ENCODE measurements at regions not wholly inside any gene's neighbourhood (a gene's known extent, or its start where the extent isn't known, plus 50 kb on each side); places are given as distances from the start of the nearest gene placed in this dataset.

- Mint-ChIP-seq H3K36me3 (no peaks in the 10 kb centered on the region), H3K27ac (no peak overlapping the region), H3K4me3 (no peak overlapping the region), H3K9me3 (peaks cover 0 to 17% (median 5%) of the 10 kb centered on the region in 8 donors), H3K27me3 (peaks cover 21 to 24% of the 10 kb centered on the region in 2 donors), H3K4me1 (no peaks in the 10 kb centered on the region)
- H3K36me3 ChIP-seq (ENCODE audit: insufficient read depth, low read length) = no peaks in the 10 kb centered on the region
- POLR2A ChIA-PET (ENCODE audit: partially characterized antibody) = no interaction called here
- no peak overlapping the region for H3K4me3 ChIP-seq (ENCODE audit: low read length in 2 of 2)
- H3K9me3 ChIP-seq (ENCODE audit: control insufficient read depth in 1 of 2, low read length in 2 of 2) = no peaks in the 10 kb centered on the region
- intact Hi-C loops (cut with micrococcal nuclease) = no loop called here
- H3K27me3 ChIP-seq (ENCODE audit: insufficient read depth, low read length) = peaks cover 5% of the 10 kb centered on the region
- no peak overlapping the region for H3K27ac ChIP-seq (ENCODE audit: low read depth, low read length)
- CTCF ChIA-PET (ENCODE audit: partially characterized antibody) = interaction anchor here (0.7 kb wide), 1 partner anchor 106 kb away, joined by 3 read pairs; no protein-coding TSS in a partner anchor
- no peak for DNase-seq
- no peaks in the 10 kb centered on the region for H3K4me1 ChIP-seq (ENCODE audit: insufficient read depth, low read length)
These were observed 64.5 kb downstream of the C11orf91 start for GRCh38 chr11:33636104-33636503.

GRCh38 chr11:33635161-33635560 lies 65.5 kb downstream of the C11orf91 start:
- H3K9me3 Mint-ChIP-seq = peaks cover 0 to 23% (median 5%) of the 10 kb centered on the region in 8 donors
- peaks cover 18 to 21% of the 10 kb centered on the region in 2 donors for H3K27me3 Mint-ChIP-seq
- DNase-seq = no peak
- no peaks in the 10 kb centered on the region for H3K36me3 ChIP-seq (ENCODE audit: insufficient read depth, low read length)
- no peak overlapping the region for H3K27ac ChIP-seq (ENCODE audit: low read depth, low read length)
- H3K4me1 Mint-ChIP-seq = no peaks in the 10 kb centered on the region
- no peak overlapping the region for H3K4me3 ChIP-seq (ENCODE audit: low read length in 2 of 2)
- H3K4me1 ChIP-seq (ENCODE audit: insufficient read depth, low read length) = no peaks in the 10 kb centered on the region
- no peak overlapping the region for H3K4me3 Mint-ChIP-seq
- H3K9me3 ChIP-seq (ENCODE audit: control insufficient read depth in 1 of 2, low read length in 2 of 2) = no peaks in the 10 kb centered on the region
- ChIA-PET CTCF (ENCODE audit: partially characterized antibody) (interaction anchor here (0.7 kb wide), 1 partner anchor 107 kb away, joined by 3 read pairs; no protein-coding TSS in a partner anchor), POLR2A (ENCODE audit: partially characterized antibody) (no interaction called here)
- intact Hi-C loops (cut with micrococcal nuclease) = no loop called here
- H3K27ac Mint-ChIP-seq = no peak overlapping the region
- H3K36me3 Mint-ChIP-seq = no peaks in the 10 kb centered on the region
- H3K27me3 ChIP-seq (ENCODE audit: insufficient read depth, low read length) = no peaks in the 10 kb centered on the region

- peaks cover 0 to 23% (median 5%) of the 10 kb centered on the region in 8 donors for H3K9me3 Mint-ChIP-seq
- POLR2A ChIA-PET (ENCODE audit: partially characterized antibody) = no interaction called here
- CTCF ChIA-PET (ENCODE audit: partially characterized antibody) = no interaction called here
- H3K36me3 Mint-ChIP-seq = no peaks in the 10 kb centered on the region
- H3K4me3 Mint-ChIP-seq = no peak overlapping the region
- Histone ChIP-seq H3K4me1 (ENCODE audit: insufficient read depth, low read length) (no peaks in the 10 kb centered on the region), H3K4me3 (ENCODE audit: low read length in 2 of 2) (no peak overlapping the region), H3K36me3 (ENCODE audit: insufficient read depth, low read length) (no peaks in the 10 kb centered on the region), H3K27me3 (ENCODE audit: insufficient read depth, low read length) (no peaks in the 10 kb centered on the region), H3K27ac (ENCODE audit: low read depth, low read length) (no peak overlapping the region), H3K9me3 (ENCODE audit: control insufficient read depth in 1 of 2, low read length in 2 of 2) (no peaks in the 10 kb centered on the region)
- peaks cover 17 to 20% of the 10 kb centered on the region in 2 donors for H3K27me3 Mint-ChIP-seq
- intact Hi-C loops (cut with micrococcal nuclease) = no loop called here
- no peak overlapping the region for H3K27ac Mint-ChIP-seq
- DNase-seq = no peak
- no peaks in the 10 kb centered on the region for H3K4me1 Mint-ChIP-seq
These were observed 66.3 kb downstream of the C11orf91 start for GRCh38 chr11:33634291-33634834.

- Mint-ChIP-seq H3K4me3 (no peak overlapping the region), H3K4me1 (no peaks in the 10 kb centered on the region), H3K9me3 (peaks cover 0 to 15% (median 2%) of the 10 kb centered on the region in 8 donors), H3K27me3 (peaks cover 14 to 20% of the 10 kb centered on the region in 2 donors), H3K27ac (no peak overlapping the region), H3K36me3 (no peaks in the 10 kb centered on the region)
- no peaks in the 10 kb centered on the region for H3K27me3 ChIP-seq (ENCODE audit: insufficient read depth, low read length)
- intact Hi-C loops (cut with micrococcal nuclease) = no loop called here
- DNase-seq = no peak
- H3K36me3 ChIP-seq (ENCODE audit: insufficient read depth, low read length) = no peaks in the 10 kb centered on the region
- POLR2A ChIA-PET (ENCODE audit: partially characterized antibody) = no interaction called here
- no peaks in the 10 kb centered on the region for H3K9me3 ChIP-seq (ENCODE audit: control insufficient read depth in 1 of 2, low read length in 2 of 2)
- H3K4me1 ChIP-seq (ENCODE audit: insufficient read depth, low read length) = no peaks in the 10 kb centered on the region
- CTCF ChIA-PET (ENCODE audit: partially characterized antibody) = no interaction called here
- H3K27ac ChIP-seq (ENCODE audit: low read depth, low read length) = no peak overlapping the region
- H3K4me3 ChIP-seq (ENCODE audit: low read length in 2 of 2) = no peak overlapping the region
These were observed 67.2 kb downstream of the C11orf91 start for GRCh38 chr11:33633251-33634003.

GRCh38 chr11:33631749-33632091 lies 68.9 kb downstream of the C11orf91 start:
- Mint-ChIP-seq H3K4me3 (no peak overlapping the region), H3K27ac (no peak overlapping the region), H3K27me3 (peaks cover 11 to 15% of the 10 kb centered on the region in 2 donors), H3K4me1 (no peaks in the 10 kb centered on the region), H3K36me3 (no peaks in the 10 kb centered on the region), H3K9me3 (peaks cover 0 to 10% (median 1%) of the 10 kb centered on the region in 8 donors)
- no peaks in the 10 kb centered on the region for H3K4me1 ChIP-seq (ENCODE audit: insufficient read depth, low read length)
- no peak overlapping the region for H3K4me3 ChIP-seq (ENCODE audit: low read length in 2 of 2)
- POLR2A ChIA-PET (ENCODE audit: partially characterized antibody) = no interaction called here
- no peaks in the 10 kb centered on the region for H3K9me3 ChIP-seq (ENCODE audit: control insufficient read depth in 1 of 2, low read length in 2 of 2)
- CTCF ChIA-PET (ENCODE audit: partially characterized antibody) = no interaction called here
- no peak for DNase-seq
- no peaks in the 10 kb centered on the region for H3K27me3 ChIP-seq (ENCODE audit: insufficient read depth, low read length)
- intact Hi-C loops (cut with micrococcal nuclease) = no loop called here
- no peak overlapping the region for H3K27ac ChIP-seq (ENCODE audit: low read depth, low read length)
- H3K36me3 ChIP-seq (ENCODE audit: insufficient read depth, low read length) = no peaks in the 10 kb centered on the region

GRCh38 chr11:33630936-33631748 lies 69.5 kb downstream of the C11orf91 start:
- no peaks in the 10 kb centered on the region for H3K36me3 Mint-ChIP-seq
- intact Hi-C loops (cut with micrococcal nuclease) = no loop called here
- H3K4me3 Mint-ChIP-seq = no peak overlapping the region
- DNase-seq = no peak
- Histone ChIP-seq H3K27me3 (ENCODE audit: insufficient read depth, low read length) (no peaks in the 10 kb centered on the region), H3K36me3 (ENCODE audit: insufficient read depth, low read length) (no peaks in the 10 kb centered on the region), H3K4me3 (ENCODE audit: low read length in 2 of 2) (no peak overlapping the region), H3K4me1 (ENCODE audit: insufficient read depth, low read length) (no peaks in the 10 kb centered on the region), H3K9me3 (ENCODE audit: control insufficient read depth in 1 of 2, low read length in 2 of 2) (no peaks in the 10 kb centered on the region), H3K27ac (ENCODE audit: low read depth, low read length) (no peak overlapping the region)
- POLR2A ChIA-PET (ENCODE audit: partially characterized antibody) = no interaction called here
- no peak overlapping the region for H3K27ac Mint-ChIP-seq
- peaks cover 0 to 10% (median 1%) of the 10 kb centered on the region in 8 donors for H3K9me3 Mint-ChIP-seq
- H3K27me3 Mint-ChIP-seq = peaks cover 11 to 15% of the 10 kb centered on the region in 2 donors
- H3K4me1 Mint-ChIP-seq = no peaks in the 10 kb centered on the region
- CTCF ChIA-PET (ENCODE audit: partially characterized antibody) = no interaction called here

- Histone ChIP-seq H3K27me3 (ENCODE audit: insufficient read depth, low read length) (no peaks in the 10 kb centered on the region), H3K4me1 (ENCODE audit: insufficient read depth, low read length) (no peaks in the 10 kb centered on the region), H3K4me3 (ENCODE audit: low read length in 2 of 2) (no peak overlapping the region), H3K9me3 (ENCODE audit: control insufficient read depth in 1 of 2, low read length in 2 of 2) (no peaks in the 10 kb centered on the region), H3K36me3 (ENCODE audit: insufficient read depth, low read length) (no peaks in the 10 kb centered on the region), H3K27ac (ENCODE audit: low read depth, low read length) (no peak overlapping the region)
- ChIA-PET POLR2A (ENCODE audit: partially characterized antibody) (no interaction called here), CTCF (ENCODE audit: partially characterized antibody) (no interaction called here)
- no peak for DNase-seq
- peaks cover 0 to 5% (median 0%) of the 10 kb centered on the region in 8 donors for H3K9me3 Mint-ChIP-seq
- H3K27ac Mint-ChIP-seq = no peak overlapping the region
- no peaks in the 10 kb centered on the region for H3K36me3 Mint-ChIP-seq
- H3K27me3 Mint-ChIP-seq = peaks cover 3 to 4% of the 10 kb centered on the region in 2 donors
- no peak overlapping the region for H3K4me3 Mint-ChIP-seq
- no peaks in the 10 kb centered on the region for H3K4me1 Mint-ChIP-seq
- intact Hi-C loops (cut with micrococcal nuclease) = no loop called here
These were observed 76.5 kb downstream of the C11orf91 start for GRCh38 chr11:33624083-33624482.
